ENCODE measurements at regions not wholly inside any gene's neighbourhood (a gene's known extent, or its start where the extent isn't known, plus 50 kb on each side); places are given as distances from the start of the nearest gene placed in this dataset.

GRCh38 chr2:3942841-3943240, 239.5 kb downstream of the DCDC2C start:
- Mint-ChIP-seq H3K9me3 (no peaks in the 10 kb centered on the region), H3K27ac (no peak overlapping the region), H3K27me3 (no peaks in the 10 kb centered on the region), H3K4me3 (no peak overlapping the region), H3K36me3 (ENCODE audit: low read depth) (no peaks in the 10 kb centered on the region), H3K4me1 (no peaks in the 10 kb centered on the region)
- DNase-seq (no peak), ATAC-seq (ENCODE audit: low read depth) (no peak)
- intact Hi-C loops (cut with micrococcal nuclease): no loop called here
- ChIA-PET CTCF (no interaction called here), POLR2A (no interaction called here)
- no peak for TF ChIP-seq CTCF (IDR thresholded peaks at IDR 0.05)

- Mint-ChIP-seq H3K36me3 (ENCODE audit: low read depth) (no peaks in the 10 kb centered on the region), H3K27ac (no peak overlapping the region), H3K9me3 (no peaks in the 10 kb centered on the region), H3K27me3 (no peaks in the 10 kb centered on the region), H3K4me1 (no peaks in the 10 kb centered on the region), H3K4me3 (no peak overlapping the region)
- ChIA-PET POLR2A (no interaction called here), CTCF (no interaction called here)
- TF ChIP-seq CTCF (IDR thresholded peaks at IDR 0.05): no peak
- DNase-seq (no peak), ATAC-seq (ENCODE audit: low read depth) (no peak)
- intact Hi-C loops (cut with micrococcal nuclease): no loop called here
Measured at GRCh38 chr2:3944071-3944470, 240.7 kb downstream of the DCDC2C start.

GRCh38 chr2:3944841-3945240, 241.5 kb downstream of the DCDC2C start:
- CTCF ChIA-PET: no interaction called here
- ATAC-seq (ENCODE audit: low read depth) (no peak), DNase-seq (no peak)
- H3K4me1 Mint-ChIP-seq: no peaks in the 10 kb centered on the region
- H3K9me3 Mint-ChIP-seq: no peaks in the 10 kb centered on the region
- H3K4me3 Mint-ChIP-seq: no peak overlapping the region
- no peaks in the 10 kb centered on the region for H3K27me3 Mint-ChIP-seq
- TF ChIP-seq CTCF (IDR thresholded peaks at IDR 0.05): no peak
- intact Hi-C loops (cut with micrococcal nuclease): no loop called here
- no peak overlapping the region for H3K27ac Mint-ChIP-seq
- POLR2A ChIA-PET: no interaction called here
- H3K36me3 Mint-ChIP-seq (ENCODE audit: low read depth): no peaks in the 10 kb centered on the region

- CTCF ChIA-PET: no interaction called here
- Mint-ChIP-seq H3K4me1 (no peaks in the 10 kb centered on the region), H3K36me3 (ENCODE audit: low read depth) (no peaks in the 10 kb centered on the region), H3K27me3 (no peaks in the 10 kb centered on the region), H3K9me3 (no peaks in the 10 kb centered on the region), H3K27ac (no peak overlapping the region), H3K4me3 (no peak overlapping the region)
- no peak for ATAC-seq (ENCODE audit: low read depth)
- TF ChIP-seq CTCF (IDR thresholded peaks at IDR 0.05): no peak
- POLR2A ChIA-PET: no interaction called here
- no peak for DNase-seq
- intact Hi-C loops (cut with micrococcal nuclease): no loop called here
Measured at GRCh38 chr2:3948191-3948590, 244.8 kb downstream of the DCDC2C start.

- Mint-ChIP-seq H3K4me3 (no peak overlapping the region), H3K9me3 (no peaks in the 10 kb centered on the region), H3K27me3 (no peaks in the 10 kb centered on the region), H3K27ac (no peak overlapping the region), H3K36me3 (ENCODE audit: low read depth) (no peaks in the 10 kb centered on the region), H3K4me1 (no peaks in the 10 kb centered on the region)
- no peak for ATAC-seq (ENCODE audit: low read depth)
- no peak for TF ChIP-seq CTCF (IDR thresholded peaks at IDR 0.05)
- no peak for DNase-seq
- intact Hi-C loops (cut with micrococcal nuclease): no loop called here
- POLR2A ChIA-PET: no interaction called here
- CTCF ChIA-PET: no interaction called here
Measured at GRCh38 chr2:3951131-3951954, 248.0 kb downstream of the DCDC2C start.

Data from activated B cell treated with CpG ODN at 0.5 μM for 24 hours (primary cell).